ENCODE measurements at regions not wholly inside any gene's neighbourhood (a gene's known extent, or its start where the extent isn't known, plus 50 kb on each side); places are given as distances from the start of the nearest gene placed in this dataset.

DNA sequence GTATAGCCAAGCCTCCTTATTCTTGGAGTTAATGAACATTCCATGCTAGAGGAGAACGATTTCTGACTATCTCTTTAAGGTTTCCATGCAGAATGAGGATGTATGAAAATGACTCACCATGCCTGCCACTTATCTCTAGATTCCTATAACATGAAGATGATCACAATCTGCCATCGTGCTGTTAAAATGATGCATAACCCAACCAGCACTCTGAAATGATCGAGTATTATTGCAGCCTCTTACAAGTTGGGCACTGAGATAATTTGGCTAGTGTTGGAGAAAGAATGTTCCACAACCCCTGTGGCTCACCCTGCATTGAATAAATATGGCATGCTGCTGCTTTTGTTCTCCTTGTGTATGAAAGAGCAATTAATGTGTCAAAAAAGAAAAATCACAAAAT is 1143.6 kb upstream of the WWC1 start:
- TF ChIP-seq CTCF (IDR thresholded peaks at IDR 0.05; ENCODE audit: low read length) (no peak), EZH2 (IDR thresholded peaks at IDR 0.05; ENCODE audit: borderline replicate concordance, low read length) (no peak)
